ENCODE measurements at regions not wholly inside any gene's neighbourhood (a gene's known extent, or its start where the extent isn't known, plus 50 kb on each side); places are given as distances from the start of the nearest gene placed in this dataset.

DNA sequence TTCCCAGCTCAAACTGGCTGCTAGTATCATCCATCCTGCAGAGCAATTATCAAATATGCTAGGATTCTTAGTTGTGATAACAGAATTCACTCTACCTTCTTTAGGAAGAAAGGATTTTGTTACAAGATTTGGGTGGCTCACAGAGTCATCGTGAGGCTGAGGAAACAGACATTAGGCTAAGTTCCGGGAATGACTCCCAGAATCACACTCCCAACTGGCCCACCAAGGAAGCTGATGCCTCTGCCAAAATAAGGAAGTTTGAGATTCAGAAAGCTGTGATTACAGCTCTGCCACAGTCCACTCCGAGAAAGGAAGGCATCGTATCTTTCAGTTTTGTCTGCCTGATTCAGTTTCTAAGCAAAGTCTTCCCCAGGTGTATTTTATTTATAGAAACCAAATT is 50.6 kb upstream of the LYPLAL1 start:
- TF ChIP-seq, protein P1, sequence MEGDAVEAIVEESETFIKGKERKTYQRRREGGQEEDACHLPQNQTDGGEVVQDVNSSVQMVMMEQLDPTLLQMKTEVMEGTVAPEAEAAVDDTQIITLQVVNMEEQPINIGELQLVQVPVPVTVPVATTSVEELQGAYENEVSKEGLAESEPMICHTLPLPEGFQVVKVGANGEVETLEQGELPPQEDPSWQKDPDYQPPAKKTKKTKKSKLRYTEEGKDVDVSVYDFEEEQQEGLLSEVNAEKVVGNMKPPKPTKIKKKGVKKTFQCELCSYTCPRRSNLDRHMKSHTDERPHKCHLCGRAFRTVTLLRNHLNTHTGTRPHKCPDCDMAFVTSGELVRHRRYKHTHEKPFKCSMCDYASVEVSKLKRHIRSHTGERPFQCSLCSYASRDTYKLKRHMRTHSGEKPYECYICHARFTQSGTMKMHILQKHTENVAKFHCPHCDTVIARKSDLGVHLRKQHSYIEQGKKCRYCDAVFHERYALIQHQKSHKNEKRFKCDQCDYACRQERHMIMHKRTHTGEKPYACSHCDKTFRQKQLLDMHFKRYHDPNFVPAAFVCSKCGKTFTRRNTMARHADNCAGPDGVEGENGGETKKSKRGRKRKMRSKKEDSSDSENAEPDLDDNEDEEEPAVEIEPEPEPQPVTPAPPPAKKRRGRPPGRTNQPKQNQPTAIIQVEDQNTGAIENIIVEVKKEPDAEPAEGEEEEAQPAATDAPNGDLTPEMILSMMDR (conservative IDR thresholded peaks at IDR 0.05 in 1 of 2, IDR thresholded peaks at IDR 0.05 in 1 of 2; ENCODE audit: low read depth in 1 of 2, low read length in 2 of 2): no peak
- TF ChIP-seq EZH2 (IDR thresholded peaks at IDR 0.05; ENCODE audit: low read length, missing control alignments): no peak
